ENCODE measurements at regions not wholly inside any gene's neighbourhood (a gene's known extent, or its start where the extent isn't known, plus 50 kb on each side); places are given as distances from the start of the nearest gene placed in this dataset.
"Not testable (repeated sequence)": the region's sequence is repeated elsewhere in the genome, so short reads cannot be mapped to it uniquely, and the experiment has no call there.

DNA sequence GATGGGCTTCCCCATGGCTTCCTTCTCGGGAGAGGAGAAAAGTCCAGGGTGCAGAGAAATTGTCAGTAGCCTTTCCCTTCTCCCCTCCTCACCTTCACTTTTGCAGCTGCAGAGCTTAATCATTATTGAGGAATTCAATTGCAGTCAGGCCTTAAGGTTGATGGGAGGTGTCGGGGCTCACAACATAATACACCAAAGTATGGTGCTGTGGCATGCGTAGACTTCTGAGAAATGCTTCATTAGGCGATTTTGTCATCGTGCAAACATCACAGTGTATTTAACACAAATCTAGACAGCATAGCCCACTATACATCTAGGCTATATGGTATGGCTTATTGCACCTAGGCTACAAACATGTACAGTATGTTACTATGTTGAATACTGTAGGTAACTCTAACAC lies 100.2 kb upstream of the PPM1J start (continued):
- TF ChIP-seq GABPA (IDR thresholded peaks at IDR 0.05 in 1 of 2, conservative IDR thresholded peaks at IDR 0.05 in 1 of 2) (no peak), JUND (IDR thresholded peaks at IDR 0.05) (no peak), FOXA2 (IDR thresholded peaks at IDR 0.05) (no peak), YY1 (IDR thresholded peaks at IDR 0.05) (no peak)
- TF ChIP-seq, protein P1, sequence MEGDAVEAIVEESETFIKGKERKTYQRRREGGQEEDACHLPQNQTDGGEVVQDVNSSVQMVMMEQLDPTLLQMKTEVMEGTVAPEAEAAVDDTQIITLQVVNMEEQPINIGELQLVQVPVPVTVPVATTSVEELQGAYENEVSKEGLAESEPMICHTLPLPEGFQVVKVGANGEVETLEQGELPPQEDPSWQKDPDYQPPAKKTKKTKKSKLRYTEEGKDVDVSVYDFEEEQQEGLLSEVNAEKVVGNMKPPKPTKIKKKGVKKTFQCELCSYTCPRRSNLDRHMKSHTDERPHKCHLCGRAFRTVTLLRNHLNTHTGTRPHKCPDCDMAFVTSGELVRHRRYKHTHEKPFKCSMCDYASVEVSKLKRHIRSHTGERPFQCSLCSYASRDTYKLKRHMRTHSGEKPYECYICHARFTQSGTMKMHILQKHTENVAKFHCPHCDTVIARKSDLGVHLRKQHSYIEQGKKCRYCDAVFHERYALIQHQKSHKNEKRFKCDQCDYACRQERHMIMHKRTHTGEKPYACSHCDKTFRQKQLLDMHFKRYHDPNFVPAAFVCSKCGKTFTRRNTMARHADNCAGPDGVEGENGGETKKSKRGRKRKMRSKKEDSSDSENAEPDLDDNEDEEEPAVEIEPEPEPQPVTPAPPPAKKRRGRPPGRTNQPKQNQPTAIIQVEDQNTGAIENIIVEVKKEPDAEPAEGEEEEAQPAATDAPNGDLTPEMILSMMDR (IDR thresholded peaks at IDR 0.05; ENCODE audit: low read depth, low read length, missing input control): no peak
- TF ChIP-seq, protein P2, sequence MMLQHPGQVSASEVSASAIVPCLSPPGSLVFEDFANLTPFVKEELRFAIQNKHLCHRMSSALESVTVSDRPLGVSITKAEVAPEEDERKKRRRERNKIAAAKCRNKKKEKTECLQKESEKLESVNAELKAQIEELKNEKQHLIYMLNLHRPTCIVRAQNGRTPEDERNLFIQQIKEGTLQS (IDR thresholded peaks at IDR 0.05): no peak

DNA sequence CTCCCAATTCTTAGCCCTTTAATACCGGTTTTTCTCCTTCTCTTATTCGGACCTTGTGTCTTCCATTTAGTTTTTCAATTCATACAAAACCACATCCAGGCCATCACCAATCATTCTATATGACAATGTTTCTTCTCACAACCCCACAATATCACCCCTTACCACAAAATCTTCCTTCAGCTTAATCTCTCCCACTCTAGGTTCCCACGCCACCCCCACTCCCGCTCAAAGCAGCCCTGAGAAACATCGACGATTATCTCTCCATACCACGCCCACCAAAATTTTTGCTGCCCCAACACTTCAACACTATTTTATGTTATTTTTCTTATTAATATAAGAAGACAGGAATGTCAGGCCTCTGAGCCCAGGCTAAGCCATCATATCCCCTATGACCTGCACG lies 99.5 kb upstream of the PPM1J start:
- not testable (repeated sequence) for DNase-seq (ENCODE audit: low spot score); H3K9me3 ChIP-seq (ENCODE audit: control insufficient read depth in 4 of 4, low read length in 3 of 4); H3K36me3 ChIP-seq (ENCODE audit: control insufficient read depth in 4 of 4, insufficient read depth in 3 of 4, low read depth in 1 of 4, low read length in 3 of 4); H3K4me3 ChIP-seq (ENCODE audit: low read depth in 1 of 3, low read length in 3 of 3); H3K27me3 ChIP-seq (ENCODE audit: control insufficient read depth in 4 of 4, insufficient read depth in 4 of 4, low read length in 3 of 4); H3K27ac ChIP-seq (ENCODE audit: low read depth in 1 of 2, low read length in 2 of 2); H3K9ac ChIP-seq (ENCODE audit: low read depth in 1 of 2, low read length in 2 of 2); H3K4me1 ChIP-seq (ENCODE audit: control insufficient read depth in 4 of 4, insufficient read depth in 4 of 4, low read length in 3 of 4)
- 96% methylated on average over 8 of the region's 8 CpGs for WGBS

DNA sequence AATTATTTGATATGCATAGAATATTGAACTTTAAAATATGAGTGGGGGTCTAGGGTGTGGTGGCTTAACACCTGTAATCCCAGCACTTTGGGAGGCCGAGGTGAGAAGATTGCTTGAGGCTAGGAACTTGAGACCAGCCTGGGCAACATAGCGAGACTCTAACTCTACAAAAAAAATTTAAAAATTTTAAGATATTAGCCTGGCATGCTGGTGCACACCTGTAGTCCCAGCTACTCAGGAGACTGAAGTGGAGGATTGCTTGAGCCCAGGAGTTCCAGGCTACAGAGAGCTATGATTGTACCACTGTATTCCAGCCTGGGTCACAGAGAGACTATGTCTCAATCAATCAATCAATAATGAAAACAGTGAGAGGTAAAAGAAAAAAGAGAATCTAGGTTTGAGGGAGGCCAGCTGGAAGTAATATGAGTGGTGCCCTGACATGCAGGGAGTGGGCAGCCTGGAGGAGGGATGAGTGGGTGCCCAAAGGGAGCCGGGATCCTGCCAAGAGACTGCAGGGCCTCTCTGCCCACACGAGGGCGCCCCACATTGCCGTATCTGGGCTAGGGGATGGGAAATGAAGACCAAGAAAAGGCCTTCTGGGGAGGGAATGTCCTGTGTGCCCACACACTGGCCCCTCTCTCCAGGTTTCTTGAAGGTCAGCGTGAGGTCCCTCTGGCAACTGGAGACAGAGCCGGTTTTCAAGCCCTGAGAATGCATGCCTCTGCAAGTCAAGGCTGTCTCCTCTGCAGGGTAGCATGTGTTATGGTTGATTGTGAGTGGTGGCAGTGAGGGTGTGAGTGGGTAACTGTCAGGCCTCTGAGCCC lies 93.9 kb upstream of the PPM1J start:
- TF ChIP-seq GABPA (IDR thresholded peaks at IDR 0.05 in 1 of 2, conservative IDR thresholded peaks at IDR 0.05 in 1 of 2) (no peak), RAD21 (IDR thresholded peaks at IDR 0.05) (peak; percentile 76 to 86)
- TF ChIP-seq, protein P1 (IDR thresholded peaks at IDR 0.05; ENCODE audit: low read depth, low read length, missing input control): peak; percentile 63
- TF ChIP-seq, protein P3, sequence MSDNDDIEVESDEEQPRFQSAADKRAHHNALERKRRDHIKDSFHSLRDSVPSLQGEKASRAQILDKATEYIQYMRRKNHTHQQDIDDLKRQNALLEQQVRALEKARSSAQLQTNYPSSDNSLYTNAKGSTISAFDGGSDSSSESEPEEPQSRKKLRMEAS (IDR thresholded peaks at IDR 0.05): no peak
- H3K4me3 ChIP-seq (ENCODE audit: low read depth in 1 of 3, low read length in 3 of 3): no peak overlapping the region
- peaks cover 0 to 6% (median 3%) of the 10 kb centered on the region in 4 donors for H3K4me1 ChIP-seq (ENCODE audit: control insufficient read depth in 4 of 4, insufficient read depth in 4 of 4, low read length in 3 of 4)
- no peaks in the 10 kb centered on the region for H3K9me3 ChIP-seq (ENCODE audit: control insufficient read depth in 4 of 4, low read length in 3 of 4)
- WGBS: 32% methylated on average over 8 of the region's 8 CpGs
- DNase-seq (ENCODE audit: low spot score): peak; percentile 73
- H3K9ac ChIP-seq (ENCODE audit: low read depth in 1 of 2, low read length in 2 of 2): no peak overlapping the region
- H3K27ac ChIP-seq (ENCODE audit: low read depth in 1 of 2, low read length in 2 of 2): no peak overlapping the region
- no peaks in the 10 kb centered on the region for H3K36me3 ChIP-seq (ENCODE audit: control insufficient read depth in 4 of 4, insufficient read depth in 3 of 4, low read depth in 1 of 4, low read length in 3 of 4)
- no peaks in the 10 kb centered on the region for H3K27me3 ChIP-seq (ENCODE audit: control insufficient read depth in 4 of 4, insufficient read depth in 4 of 4, low read length in 3 of 4)

DNA sequence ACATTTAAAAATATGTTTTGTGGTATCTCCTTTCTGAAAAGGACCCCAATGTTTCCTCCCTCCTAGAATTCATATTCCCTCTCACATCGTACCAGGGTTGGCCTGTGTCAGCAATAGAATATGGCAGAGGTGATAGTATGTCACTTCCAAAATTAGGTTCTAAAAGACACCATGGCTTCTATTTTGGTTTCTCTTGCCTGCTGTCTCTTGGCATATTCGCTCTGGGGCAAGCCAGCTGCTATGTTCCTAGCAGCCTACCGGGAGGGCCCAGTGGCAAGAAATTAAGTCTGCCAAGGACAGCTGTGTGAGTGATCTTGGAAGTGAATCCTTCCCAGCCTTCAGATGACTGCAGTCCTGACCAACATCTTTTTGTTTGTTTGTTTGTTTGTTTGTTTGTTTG lies 92.9 kb upstream of the PPM1J start:
- H3K9ac ChIP-seq (ENCODE audit: low read depth in 1 of 2, low read length in 2 of 2): no peak overlapping the region
- no peak overlapping the region for H3K27ac ChIP-seq (ENCODE audit: low read depth in 1 of 2, low read length in 2 of 2)
- H3K4me1 ChIP-seq (ENCODE audit: control insufficient read depth in 4 of 4, insufficient read depth in 4 of 4, low read length in 3 of 4): peaks cover 0 to 10% (median 3%) of the 10 kb centered on the region in 4 donors
- H3K27me3 ChIP-seq (ENCODE audit: control insufficient read depth in 4 of 4, insufficient read depth in 4 of 4, low read length in 3 of 4): no peaks in the 10 kb centered on the region
- no peak overlapping the region for H3K4me3 ChIP-seq (ENCODE audit: low read depth in 1 of 3, low read length in 3 of 3)
- no peaks in the 10 kb centered on the region for H3K9me3 ChIP-seq (ENCODE audit: control insufficient read depth in 4 of 4, low read length in 3 of 4)
- H3K36me3 ChIP-seq (ENCODE audit: control insufficient read depth in 4 of 4, insufficient read depth in 3 of 4, low read depth in 1 of 4, low read length in 3 of 4): no peaks in the 10 kb centered on the region
- no peak for DNase-seq (ENCODE audit: low spot score)
- WGBS: 94% methylated on average over 3 of the region's 3 CpGs
- TF ChIP-seq SP1 (IDR thresholded peaks at IDR 0.05) (no peak), FOXA1 (IDR thresholded peaks at IDR 0.05) (no peak), EGR1 (IDR thresholded peaks at IDR 0.05; ENCODE audit: low read depth in 2 of 2) (no peak), RXRA (IDR thresholded peaks at IDR 0.05) (no peak)
- TF ChIP-seq, protein P4, sequence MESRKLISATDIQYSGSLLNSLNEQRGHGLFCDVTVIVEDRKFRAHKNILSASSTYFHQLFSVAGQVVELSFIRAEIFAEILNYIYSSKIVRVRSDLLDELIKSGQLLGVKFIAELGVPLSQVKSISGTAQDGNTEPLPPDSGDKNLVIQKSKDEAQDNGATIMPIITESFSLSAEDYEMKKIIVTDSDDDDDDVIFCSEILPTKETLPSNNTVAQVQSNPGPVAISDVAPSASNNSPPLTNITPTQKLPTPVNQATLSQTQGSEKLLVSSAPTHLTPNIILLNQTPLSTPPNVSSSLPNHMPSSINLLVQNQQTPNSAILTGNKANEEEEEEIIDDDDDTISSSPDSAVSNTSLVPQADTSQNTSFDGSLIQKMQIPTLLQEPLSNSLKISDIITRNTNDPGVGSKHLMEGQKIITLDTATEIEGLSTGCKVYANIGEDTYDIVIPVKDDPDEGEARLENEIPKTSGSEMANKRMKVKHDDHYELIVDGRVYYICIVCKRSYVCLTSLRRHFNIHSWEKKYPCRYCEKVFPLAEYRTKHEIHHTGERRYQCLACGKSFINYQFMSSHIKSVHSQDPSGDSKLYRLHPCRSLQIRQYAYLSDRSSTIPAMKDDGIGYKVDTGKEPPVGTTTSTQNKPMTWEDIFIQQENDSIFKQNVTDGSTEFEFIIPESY (IDR thresholded peaks at IDR 0.05): no peak
- TF ChIP-seq, protein P3 (IDR thresholded peaks at IDR 0.05): no peak
- TF ChIP-seq, protein P5, sequence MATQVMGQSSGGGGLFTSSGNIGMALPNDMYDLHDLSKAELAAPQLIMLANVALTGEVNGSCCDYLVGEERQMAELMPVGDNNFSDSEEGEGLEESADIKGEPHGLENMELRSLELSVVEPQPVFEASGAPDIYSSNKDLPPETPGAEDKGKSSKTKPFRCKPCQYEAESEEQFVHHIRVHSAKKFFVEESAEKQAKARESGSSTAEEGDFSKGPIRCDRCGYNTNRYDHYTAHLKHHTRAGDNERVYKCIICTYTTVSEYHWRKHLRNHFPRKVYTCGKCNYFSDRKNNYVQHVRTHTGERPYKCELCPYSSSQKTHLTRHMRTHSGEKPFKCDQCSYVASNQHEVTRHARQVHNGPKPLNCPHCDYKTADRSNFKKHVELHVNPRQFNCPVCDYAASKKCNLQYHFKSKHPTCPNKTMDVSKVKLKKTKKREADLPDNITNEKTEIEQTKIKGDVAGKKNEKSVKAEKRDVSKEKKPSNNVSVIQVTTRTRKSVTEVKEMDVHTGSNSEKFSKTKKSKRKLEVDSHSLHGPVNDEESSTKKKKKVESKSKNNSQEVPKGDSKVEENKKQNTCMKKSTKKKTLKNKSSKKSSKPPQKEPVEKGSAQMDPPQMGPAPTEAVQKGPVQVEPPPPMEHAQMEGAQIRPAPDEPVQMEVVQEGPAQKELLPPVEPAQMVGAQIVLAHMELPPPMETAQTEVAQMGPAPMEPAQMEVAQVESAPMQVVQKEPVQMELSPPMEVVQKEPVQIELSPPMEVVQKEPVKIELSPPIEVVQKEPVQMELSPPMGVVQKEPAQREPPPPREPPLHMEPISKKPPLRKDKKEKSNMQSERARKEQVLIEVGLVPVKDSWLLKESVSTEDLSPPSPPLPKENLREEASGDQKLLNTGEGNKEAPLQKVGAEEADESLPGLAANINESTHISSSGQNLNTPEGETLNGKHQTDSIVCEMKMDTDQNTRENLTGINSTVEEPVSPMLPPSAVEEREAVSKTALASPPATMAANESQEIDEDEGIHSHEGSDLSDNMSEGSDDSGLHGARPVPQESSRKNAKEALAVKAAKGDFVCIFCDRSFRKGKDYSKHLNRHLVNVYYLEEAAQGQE (IDR thresholded peaks at IDR 0.05): no peak
